ENCODE measurements at regions not wholly inside any gene's neighbourhood (a gene's known extent, or its start where the extent isn't known, plus 50 kb on each side); places are given as distances from the start of the nearest gene placed in this dataset.
A peak's percentile ranks its signal among the peaks of the same experiment; 100 is the strongest.

DNA sequence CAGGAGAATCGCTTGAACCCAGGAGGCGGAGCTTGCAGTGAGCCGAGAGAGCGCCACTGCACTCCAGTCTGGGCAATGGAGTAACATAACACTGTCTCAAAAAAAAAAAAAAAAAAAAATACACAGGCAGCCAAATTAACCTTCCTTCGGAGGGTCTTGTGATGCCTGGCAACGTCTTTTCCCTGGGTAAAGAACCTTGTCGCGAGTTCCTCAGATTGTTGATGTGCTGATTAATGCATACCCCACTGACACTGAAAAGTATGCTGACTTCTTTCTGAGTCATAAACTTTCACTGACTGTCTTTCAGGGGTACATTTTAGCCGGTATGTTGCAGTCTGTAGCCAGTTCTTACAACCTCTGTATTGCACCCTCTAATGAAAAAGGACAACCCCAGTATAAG is 95.1 kb upstream of the SOD1 start:
- Mint-ChIP-seq H3K9me3 (no peaks in the 10 kb centered on the region), H3K27ac (no peak overlapping the region), H3K4me1 (peaks cover 39% of the 10 kb centered on the region), H3K4me3 (no peak overlapping the region), H3K27me3 (ENCODE audit: low read depth) (no peaks in the 10 kb centered on the region; the same call in 1 of the 2 replicates), H3K36me3 (no peaks in the 10 kb centered on the region)
- POLR2A ChIA-PET = no interaction called here
- TF ChIP-seq NFE2L1 (CRISPR knock-in tag; IDR thresholded peaks at IDR 0.05) = no peak
- TF ChIP-seq, protein P1, sequence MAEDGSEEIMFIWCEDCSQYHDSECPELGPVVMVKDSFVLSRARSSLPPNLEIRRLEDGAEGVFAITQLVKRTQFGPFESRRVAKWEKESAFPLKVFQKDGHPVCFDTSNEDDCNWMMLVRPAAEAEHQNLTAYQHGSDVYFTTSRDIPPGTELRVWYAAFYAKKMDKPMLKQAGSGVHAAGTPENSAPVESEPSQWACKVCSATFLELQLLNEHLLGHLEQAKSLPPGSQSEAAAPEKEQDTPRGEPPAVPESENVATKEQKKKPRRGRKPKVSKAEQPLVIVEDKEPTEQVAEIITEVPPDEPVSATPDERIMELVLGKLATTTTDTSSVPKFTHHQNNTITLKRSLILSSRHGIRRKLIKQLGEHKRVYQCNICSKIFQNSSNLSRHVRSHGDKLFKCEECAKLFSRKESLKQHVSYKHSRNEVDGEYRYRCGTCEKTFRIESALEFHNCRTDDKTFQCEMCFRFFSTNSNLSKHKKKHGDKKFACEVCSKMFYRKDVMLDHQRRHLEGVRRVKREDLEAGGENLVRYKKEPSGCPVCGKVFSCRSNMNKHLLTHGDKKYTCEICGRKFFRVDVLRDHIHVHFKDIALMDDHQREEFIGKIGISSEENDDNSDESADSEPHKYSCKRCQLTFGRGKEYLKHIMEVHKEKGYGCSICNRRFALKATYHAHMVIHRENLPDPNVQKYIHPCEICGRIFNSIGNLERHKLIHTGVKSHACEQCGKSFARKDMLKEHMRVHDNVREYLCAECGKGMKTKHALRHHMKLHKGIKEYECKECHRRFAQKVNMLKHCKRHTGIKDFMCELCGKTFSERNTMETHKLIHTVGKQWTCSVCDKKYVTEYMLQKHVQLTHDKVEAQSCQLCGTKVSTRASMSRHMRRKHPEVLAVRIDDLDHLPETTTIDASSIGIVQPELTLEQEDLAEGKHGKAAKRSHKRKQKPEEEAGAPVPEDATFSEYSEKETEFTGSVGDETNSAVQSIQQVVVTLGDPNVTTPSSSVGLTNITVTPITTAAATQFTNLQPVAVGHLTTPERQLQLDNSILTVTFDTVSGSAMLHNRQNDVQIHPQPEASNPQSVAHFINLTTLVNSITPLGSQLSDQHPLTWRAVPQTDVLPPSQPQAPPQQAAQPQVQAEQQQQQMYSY (CRISPR knock-in tag; IDR thresholded peaks at IDR 0.05) = no peak
- TF ChIP-seq, protein P2, sequence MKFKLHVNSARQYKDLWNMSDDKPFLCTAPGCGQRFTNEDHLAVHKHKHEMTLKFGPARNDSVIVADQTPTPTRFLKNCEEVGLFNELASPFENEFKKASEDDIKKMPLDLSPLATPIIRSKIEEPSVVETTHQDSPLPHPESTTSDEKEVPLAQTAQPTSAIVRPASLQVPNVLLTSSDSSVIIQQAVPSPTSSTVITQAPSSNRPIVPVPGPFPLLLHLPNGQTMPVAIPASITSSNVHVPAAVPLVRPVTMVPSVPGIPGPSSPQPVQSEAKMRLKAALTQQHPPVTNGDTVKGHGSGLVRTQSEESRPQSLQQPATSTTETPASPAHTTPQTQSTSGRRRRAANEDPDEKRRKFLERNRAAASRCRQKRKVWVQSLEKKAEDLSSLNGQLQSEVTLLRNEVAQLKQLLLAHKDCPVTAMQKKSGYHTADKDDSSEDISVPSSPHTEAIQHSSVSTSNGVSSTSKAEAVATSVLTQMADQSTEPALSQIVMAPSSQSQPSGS (CRISPR knock-in tag; IDR thresholded peaks at IDR 0.05; ENCODE audit: borderline replicate concordance, low read depth) = no peak
- TF ChIP-seq, protein P3, sequence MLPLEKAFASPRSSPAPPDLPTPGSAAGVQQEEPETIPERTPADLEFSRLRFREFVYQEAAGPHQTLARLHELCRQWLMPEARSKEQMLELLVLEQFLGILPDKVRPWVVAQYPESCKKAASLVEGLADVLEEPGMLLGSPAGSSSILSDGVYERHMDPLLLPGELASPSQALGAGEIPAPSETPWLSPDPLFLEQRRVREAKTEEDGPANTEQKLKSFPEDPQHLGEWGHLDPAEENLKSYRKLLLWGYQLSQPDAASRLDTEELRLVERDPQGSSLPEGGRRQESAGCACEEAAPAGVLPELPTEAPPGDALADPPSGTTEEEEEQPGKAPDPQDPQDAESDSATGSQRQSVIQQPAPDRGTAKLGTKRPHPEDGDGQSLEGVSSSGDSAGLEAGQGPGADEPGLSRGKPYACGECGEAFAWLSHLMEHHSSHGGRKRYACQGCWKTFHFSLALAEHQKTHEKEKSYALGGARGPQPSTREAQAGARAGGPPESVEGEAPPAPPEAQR (CRISPR knock-in tag; IDR thresholded peaks at IDR 0.05) = no peak
- TF ChIP-seq CREB1 (CRISPR knock-in tag; IDR thresholded peaks at IDR 0.05) = no peak
- TF ChIP-seq, protein P4, sequence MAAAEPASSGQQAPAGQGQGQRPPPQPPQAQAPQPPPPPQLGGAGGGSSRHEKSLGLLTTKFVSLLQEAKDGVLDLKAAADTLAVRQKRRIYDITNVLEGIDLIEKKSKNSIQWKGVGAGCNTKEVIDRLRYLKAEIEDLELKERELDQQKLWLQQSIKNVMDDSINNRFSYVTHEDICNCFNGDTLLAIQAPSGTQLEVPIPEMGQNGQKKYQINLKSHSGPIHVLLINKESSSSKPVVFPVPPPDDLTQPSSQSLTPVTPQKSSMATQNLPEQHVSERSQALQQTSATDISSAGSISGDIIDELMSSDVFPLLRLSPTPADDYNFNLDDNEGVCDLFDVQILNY (CRISPR knock-in tag; IDR thresholded peaks at IDR 0.05) = no peak
- TF ChIP-seq CREM (CRISPR knock-in tag; IDR thresholded peaks at IDR 0.05) = no peak
- DNase-seq (ENCODE audit: low spot score) = no peak
- CTCF ChIA-PET = interaction anchor here (0.7 to 1.8 kb wide), 2 partner anchors 17 to 46 kb away, joined by 4 read pairs; no protein-coding TSS in a partner anchor
- ATAC-seq = no peak

DNA sequence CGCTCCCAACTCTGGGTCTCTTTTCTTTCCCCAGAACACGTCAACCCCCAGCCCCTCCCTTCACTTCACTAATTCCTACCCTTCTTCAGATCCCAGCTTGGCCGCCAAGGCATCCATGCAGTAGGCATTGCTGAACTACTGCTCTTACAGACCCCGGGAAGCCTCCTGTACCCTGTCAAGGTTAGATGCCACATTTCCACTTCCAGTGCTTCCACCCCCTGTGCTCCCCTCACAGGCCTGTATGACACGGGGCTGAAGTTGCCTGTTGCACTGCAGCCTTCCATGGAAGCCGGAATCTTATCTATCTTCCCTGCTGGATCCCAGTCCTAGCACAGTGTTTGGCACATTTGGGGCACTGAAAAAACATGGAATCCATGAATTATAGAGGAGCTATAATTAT is 99.0 kb upstream of the SOD1 start:
- Mint-ChIP-seq H3K27ac (peak overlapping the region; percentile 91), H3K36me3 (no peaks in the 10 kb centered on the region), H3K27me3 (ENCODE audit: low read depth) (peaks cover 18% of the 10 kb centered on the region), H3K4me3 (peak overlapping the region; percentile 92), H3K9me3 (no peaks in the 10 kb centered on the region), H3K4me1 (peaks cover 44% of the 10 kb centered on the region)
- POLR2A ChIA-PET = no interaction called here
- DNase-seq (ENCODE audit: low spot score) (no peak), ATAC-seq (no peak)
- CTCF ChIA-PET = interaction anchor here (1.2 kb wide), 1 partner anchor 20 kb away, joined by 8 read pairs; no protein-coding TSS in a partner anchor
- TF ChIP-seq, protein P5, sequence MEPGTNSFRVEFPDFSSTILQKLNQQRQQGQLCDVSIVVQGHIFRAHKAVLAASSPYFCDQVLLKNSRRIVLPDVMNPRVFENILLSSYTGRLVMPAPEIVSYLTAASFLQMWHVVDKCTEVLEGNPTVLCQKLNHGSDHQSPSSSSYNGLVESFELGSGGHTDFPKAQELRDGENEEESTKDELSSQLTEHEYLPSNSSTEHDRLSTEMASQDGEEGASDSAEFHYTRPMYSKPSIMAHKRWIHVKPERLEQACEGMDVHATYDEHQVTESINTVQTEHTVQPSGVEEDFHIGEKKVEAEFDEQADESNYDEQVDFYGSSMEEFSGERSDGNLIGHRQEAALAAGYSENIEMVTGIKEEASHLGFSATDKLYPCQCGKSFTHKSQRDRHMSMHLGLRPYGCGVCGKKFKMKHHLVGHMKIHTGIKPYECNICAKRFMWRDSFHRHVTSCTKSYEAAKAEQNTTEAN (CRISPR knock-in tag; IDR thresholded peaks at IDR 0.05) = no peak
- no peak for TF ChIP-seq CREB1 (CRISPR knock-in tag; IDR thresholded peaks at IDR 0.05)
- TF ChIP-seq ZNF396 (CRISPR knock-in tag; IDR thresholded peaks at IDR 0.05; ENCODE audit: borderline replicate concordance) = no peak
- no peak for TF ChIP-seq SMAD3 (CRISPR knock-in tag; IDR thresholded peaks at IDR 0.05; ENCODE audit: borderline replicate concordance)
- TF ChIP-seq GTF2I (CRISPR knock-in tag; conservative IDR thresholded peaks at IDR 0.05) = no peak
- TF ChIP-seq, protein P6, sequence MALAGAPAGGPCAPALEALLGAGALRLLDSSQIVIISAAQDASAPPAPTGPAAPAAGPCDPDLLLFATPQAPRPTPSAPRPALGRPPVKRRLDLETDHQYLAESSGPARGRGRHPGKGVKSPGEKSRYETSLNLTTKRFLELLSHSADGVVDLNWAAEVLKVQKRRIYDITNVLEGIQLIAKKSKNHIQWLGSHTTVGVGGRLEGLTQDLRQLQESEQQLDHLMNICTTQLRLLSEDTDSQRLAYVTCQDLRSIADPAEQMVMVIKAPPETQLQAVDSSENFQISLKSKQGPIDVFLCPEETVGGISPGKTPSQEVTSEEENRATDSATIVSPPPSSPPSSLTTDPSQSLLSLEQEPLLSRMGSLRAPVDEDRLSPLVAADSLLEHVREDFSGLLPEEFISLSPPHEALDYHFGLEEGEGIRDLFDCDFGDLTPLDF (CRISPR knock-in tag; IDR thresholded peaks at IDR 0.05) = no peak
- TF ChIP-seq, protein P7, sequence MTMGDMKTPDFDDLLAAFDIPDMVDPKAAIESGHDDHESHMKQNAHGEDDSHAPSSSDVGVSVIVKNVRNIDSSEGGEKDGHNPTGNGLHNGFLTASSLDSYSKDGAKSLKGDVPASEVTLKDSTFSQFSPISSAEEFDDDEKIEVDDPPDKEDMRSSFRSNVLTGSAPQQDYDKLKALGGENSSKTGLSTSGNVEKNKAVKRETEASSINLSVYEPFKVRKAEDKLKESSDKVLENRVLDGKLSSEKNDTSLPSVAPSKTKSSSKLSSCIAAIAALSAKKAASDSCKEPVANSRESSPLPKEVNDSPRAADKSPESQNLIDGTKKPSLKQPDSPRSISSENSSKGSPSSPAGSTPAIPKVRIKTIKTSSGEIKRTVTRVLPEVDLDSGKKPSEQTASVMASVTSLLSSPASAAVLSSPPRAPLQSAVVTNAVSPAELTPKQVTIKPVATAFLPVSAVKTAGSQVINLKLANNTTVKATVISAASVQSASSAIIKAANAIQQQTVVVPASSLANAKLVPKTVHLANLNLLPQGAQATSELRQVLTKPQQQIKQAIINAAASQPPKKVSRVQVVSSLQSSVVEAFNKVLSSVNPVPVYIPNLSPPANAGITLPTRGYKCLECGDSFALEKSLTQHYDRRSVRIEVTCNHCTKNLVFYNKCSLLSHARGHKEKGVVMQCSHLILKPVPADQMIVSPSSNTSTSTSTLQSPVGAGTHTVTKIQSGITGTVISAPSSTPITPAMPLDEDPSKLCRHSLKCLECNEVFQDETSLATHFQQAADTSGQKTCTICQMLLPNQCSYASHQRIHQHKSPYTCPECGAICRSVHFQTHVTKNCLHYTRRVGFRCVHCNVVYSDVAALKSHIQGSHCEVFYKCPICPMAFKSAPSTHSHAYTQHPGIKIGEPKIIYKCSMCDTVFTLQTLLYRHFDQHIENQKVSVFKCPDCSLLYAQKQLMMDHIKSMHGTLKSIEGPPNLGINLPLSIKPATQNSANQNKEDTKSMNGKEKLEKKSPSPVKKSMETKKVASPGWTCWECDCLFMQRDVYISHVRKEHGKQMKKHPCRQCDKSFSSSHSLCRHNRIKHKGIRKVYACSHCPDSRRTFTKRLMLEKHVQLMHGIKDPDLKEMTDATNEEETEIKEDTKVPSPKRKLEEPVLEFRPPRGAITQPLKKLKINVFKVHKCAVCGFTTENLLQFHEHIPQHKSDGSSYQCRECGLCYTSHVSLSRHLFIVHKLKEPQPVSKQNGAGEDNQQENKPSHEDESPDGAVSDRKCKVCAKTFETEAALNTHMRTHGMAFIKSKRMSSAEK (CRISPR knock-in tag; IDR thresholded peaks at IDR 0.05; ENCODE audit: borderline replicate concordance) = no peak
- TF ChIP-seq, protein P8, sequence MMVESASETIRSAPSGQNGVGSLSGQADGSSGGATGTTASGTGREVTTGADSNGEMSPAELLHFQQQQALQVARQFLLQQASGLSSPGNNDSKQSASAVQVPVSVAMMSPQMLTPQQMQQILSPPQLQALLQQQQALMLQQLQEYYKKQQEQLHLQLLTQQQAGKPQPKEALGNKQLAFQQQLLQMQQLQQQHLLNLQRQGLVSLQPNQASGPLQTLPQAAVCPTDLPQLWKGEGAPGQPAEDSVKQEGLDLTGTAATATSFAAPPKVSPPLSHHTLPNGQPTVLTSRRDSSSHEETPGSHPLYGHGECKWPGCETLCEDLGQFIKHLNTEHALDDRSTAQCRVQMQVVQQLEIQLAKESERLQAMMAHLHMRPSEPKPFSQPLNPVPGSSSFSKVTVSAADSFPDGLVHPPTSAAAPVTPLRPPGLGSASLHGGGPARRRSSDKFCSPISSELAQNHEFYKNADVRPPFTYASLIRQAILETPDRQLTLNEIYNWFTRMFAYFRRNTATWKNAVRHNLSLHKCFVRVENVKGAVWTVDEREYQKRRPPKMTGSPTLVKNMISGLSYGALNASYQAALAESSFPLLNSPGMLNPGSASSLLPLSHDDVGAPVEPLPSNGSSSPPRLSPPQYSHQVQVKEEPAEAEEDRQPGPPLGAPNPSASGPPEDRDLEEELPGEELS (CRISPR knock-in tag; IDR thresholded peaks at IDR 0.05) = no peak
- TF ChIP-seq, protein P9, sequence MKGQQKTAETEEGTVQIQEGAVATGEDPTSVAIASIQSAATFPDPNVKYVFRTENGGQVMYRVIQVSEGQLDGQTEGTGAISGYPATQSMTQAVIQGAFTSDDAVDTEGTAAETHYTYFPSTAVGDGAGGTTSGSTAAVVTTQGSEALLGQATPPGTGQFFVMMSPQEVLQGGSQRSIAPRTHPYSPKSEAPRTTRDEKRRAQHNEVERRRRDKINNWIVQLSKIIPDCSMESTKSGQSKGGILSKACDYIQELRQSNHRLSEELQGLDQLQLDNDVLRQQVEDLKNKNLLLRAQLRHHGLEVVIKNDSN (CRISPR knock-in tag; IDR thresholded peaks at IDR 0.05) = no peak
- no peak for TF ChIP-seq RELA (CRISPR knock-in tag; IDR thresholded peaks at IDR 0.05; ENCODE audit: borderline replicate concordance)
- TF ChIP-seq NR3C1 (CRISPR knock-in tag; conservative IDR thresholded peaks at IDR 0.05; ENCODE audit: low read depth) = no peak

Data from WTC11 (cell line).